Neural cell (in vitro differentiated cells): ENCODE measurements at regions not wholly inside any gene's neighbourhood (a gene's known extent, or its start where the extent isn't known, plus 50 kb on each side); places are given as distances from the start of the nearest gene placed in this dataset.

Source experiments
- EP300 ChIP-seq: fragments of 450-650 bp; conservative IDR thresholded peaks from 2 replicates; pipeline ENCODE4 v1.6.1; 2014; ENCODE audit warnings: antibody characterized with exemption, mild to moderate bottlenecking, moderate library complexity; ENCODE audit not compliant: poor library complexity, severe bottlenecking
- EZH2 ChIP-seq: fragments of 200-600, 300-800 bp; shearing (Covaris generic), sonication (generic); IDR thresholded peaks from 2 replicates; pipeline ENCODE4 v1.6.1; 2014; ENCODE audit warnings: antibody characterized with exemption, low read length, borderline replicate concordance, mild to moderate bottlenecking; ENCODE audit not compliant: insufficient read depth, poor library complexity, severe bottlenecking
- POLR2AphosphoS5 ChIP-seq: IDR thresholded peaks from 2 replicates; pipeline ENCODE4 v1.6.1; 2012
- TAF1 ChIP-seq: IDR thresholded peaks from 2 replicates; pipeline ENCODE4 v1.6.1; 2012; ENCODE audit warnings: low read depth
- TF ChIP-seq, protein P1 (sequence below): fragments of 450-650 bp; IDR thresholded peaks from 2 replicates; pipeline ENCODE4 v1.5.1; 2014; ENCODE audit warnings: antibody characterized with exemption, mild to moderate bottlenecking, moderate library complexity; ENCODE audit not compliant: poor library complexity, severe bottlenecking

DNA sequence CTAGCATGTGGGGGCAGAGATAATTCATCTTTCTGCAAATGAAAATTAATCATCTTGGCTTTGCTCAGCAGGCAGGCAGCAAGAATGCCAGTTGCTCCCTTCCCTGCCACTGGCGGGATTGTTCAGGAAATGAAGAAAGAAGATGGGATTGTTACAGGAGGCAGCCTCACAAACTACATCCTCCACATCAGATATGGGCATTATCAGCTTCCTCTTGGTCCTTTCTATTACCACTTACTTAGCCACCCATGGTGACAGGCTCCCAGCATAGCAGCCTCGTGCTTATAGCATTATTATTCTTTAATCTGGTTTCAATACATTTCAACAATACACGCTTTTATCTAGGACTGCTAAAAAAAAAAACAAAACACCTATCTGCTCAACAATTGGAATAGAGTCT is 461.6 kb upstream of the ISX start:
- TF ChIP-seq, protein P1, sequence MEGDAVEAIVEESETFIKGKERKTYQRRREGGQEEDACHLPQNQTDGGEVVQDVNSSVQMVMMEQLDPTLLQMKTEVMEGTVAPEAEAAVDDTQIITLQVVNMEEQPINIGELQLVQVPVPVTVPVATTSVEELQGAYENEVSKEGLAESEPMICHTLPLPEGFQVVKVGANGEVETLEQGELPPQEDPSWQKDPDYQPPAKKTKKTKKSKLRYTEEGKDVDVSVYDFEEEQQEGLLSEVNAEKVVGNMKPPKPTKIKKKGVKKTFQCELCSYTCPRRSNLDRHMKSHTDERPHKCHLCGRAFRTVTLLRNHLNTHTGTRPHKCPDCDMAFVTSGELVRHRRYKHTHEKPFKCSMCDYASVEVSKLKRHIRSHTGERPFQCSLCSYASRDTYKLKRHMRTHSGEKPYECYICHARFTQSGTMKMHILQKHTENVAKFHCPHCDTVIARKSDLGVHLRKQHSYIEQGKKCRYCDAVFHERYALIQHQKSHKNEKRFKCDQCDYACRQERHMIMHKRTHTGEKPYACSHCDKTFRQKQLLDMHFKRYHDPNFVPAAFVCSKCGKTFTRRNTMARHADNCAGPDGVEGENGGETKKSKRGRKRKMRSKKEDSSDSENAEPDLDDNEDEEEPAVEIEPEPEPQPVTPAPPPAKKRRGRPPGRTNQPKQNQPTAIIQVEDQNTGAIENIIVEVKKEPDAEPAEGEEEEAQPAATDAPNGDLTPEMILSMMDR: no peak
- TF ChIP-seq POLR2AphosphoS5 (peak; percentile 55), TAF1 (no peak), EP300 (no peak), EZH2 (no peak)
